ENCODE measurements at regions not wholly inside any gene's neighbourhood (a gene's known extent, or its start where the extent isn't known, plus 50 kb on each side); places are given as distances from the start of the nearest gene placed in this dataset.
"Not testable (repeated sequence)": the region's sequence is repeated elsewhere in the genome, so short reads cannot be mapped to it uniquely, and the experiment has no call there.

DNA sequence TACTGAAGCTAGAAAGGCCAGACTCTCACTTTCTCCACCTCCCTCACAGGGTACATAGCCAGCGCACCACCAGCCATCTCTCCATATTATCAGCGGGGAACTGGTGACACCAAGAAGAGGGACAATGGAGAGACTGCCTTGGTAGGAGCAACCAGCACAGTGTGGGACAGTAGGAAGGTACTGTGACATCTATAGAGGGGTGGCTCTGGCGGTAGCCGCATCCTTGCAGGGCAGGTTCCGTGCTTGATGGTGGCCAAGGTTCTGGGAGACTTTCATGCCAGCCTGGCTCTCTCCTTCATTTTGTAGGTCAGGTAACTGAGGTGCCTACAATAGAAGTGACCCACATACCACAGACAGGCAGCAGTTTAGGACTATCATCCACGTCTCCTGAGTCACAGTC, 65.5 kb upstream of the SMIM23 start:
- no peak overlapping the region for H3K4me3 ChIP-seq (ENCODE audit: low read length)
- H3K27ac ChIP-seq (ENCODE audit: low read length), result no peak overlapping the region
- no peak overlapping the region for H3K9ac ChIP-seq (ENCODE audit: low read length)
- peaks cover 52% of the 10 kb centered on the region for H3K27me3 ChIP-seq (ENCODE audit: low read depth, low read length)
- no peak overlapping the region for H3K4me2 ChIP-seq (ENCODE audit: low read length)
- no peaks in the 10 kb centered on the region for H3K4me1 ChIP-seq (ENCODE audit: low read length)
- H4K20me1 ChIP-seq (ENCODE audit: insufficient read depth, low read length), result no peaks in the 10 kb centered on the region
- H3K9me3 ChIP-seq (ENCODE audit: insufficient read depth, low read length), result no peaks in the 10 kb centered on the region
- no peaks in the 10 kb centered on the region for H3K36me3 ChIP-seq (replicated peaks; ENCODE audit: low read depth, low read length)
- TF ChIP-seq, protein P1, sequence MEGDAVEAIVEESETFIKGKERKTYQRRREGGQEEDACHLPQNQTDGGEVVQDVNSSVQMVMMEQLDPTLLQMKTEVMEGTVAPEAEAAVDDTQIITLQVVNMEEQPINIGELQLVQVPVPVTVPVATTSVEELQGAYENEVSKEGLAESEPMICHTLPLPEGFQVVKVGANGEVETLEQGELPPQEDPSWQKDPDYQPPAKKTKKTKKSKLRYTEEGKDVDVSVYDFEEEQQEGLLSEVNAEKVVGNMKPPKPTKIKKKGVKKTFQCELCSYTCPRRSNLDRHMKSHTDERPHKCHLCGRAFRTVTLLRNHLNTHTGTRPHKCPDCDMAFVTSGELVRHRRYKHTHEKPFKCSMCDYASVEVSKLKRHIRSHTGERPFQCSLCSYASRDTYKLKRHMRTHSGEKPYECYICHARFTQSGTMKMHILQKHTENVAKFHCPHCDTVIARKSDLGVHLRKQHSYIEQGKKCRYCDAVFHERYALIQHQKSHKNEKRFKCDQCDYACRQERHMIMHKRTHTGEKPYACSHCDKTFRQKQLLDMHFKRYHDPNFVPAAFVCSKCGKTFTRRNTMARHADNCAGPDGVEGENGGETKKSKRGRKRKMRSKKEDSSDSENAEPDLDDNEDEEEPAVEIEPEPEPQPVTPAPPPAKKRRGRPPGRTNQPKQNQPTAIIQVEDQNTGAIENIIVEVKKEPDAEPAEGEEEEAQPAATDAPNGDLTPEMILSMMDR (IDR thresholded peaks at IDR 0.05; ENCODE audit: low read depth, low read length), result no peak
- no peak for TF ChIP-seq EZH2phosphoT487 (IDR thresholded peaks at IDR 0.05; ENCODE audit: low read depth)
- H3K79me2 ChIP-seq (ENCODE audit: low read length), result no peaks in the 10 kb centered on the region
- no peak overlapping the region for H2AFZ ChIP-seq (ENCODE audit: low read depth, low read length)

DNA sequence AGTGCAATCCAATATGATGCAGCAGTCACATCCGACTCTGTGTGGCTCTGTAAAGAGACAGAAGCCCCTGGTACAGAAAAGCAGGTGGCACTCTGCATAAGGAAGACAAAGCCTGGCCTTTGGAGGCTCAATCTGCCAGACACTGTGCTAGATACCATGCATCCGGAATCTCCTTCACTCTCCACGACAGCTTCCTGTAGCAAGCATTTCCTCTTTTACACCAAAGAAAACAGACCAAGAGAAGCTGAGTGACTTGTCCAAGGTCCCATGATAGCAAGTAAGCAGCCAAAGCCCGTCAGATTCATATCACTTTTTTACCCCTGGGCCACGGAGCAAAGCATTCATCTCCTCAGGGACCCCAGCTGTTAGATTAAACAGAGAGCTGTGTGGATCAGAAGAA, 64.2 kb upstream of the SMIM23 start:
- no peak overlapping the region for H3K4me3 ChIP-seq (ENCODE audit: low read length)
- no peak overlapping the region for H3K27ac ChIP-seq (ENCODE audit: low read length)
- H2AFZ ChIP-seq (ENCODE audit: low read depth, low read length), result no peak overlapping the region
- H3K27me3 ChIP-seq (ENCODE audit: low read depth, low read length), result peaks cover 49% of the 10 kb centered on the region
- H3K9me3 ChIP-seq (ENCODE audit: insufficient read depth, low read length), result peaks cover under 1% of the 10 kb centered on the region; the same call in 1 of the 2 replicates
- no peak overlapping the region for H3K9ac ChIP-seq (ENCODE audit: low read length)
- H4K20me1 ChIP-seq (ENCODE audit: insufficient read depth, low read length), result no peaks in the 10 kb centered on the region
- TF ChIP-seq EZH2phosphoT487 (IDR thresholded peaks at IDR 0.05; ENCODE audit: low read depth), result no peak
- TF ChIP-seq, protein P1 (IDR thresholded peaks at IDR 0.05; ENCODE audit: low read depth, low read length), result no peak
- no peaks in the 10 kb centered on the region for H3K79me2 ChIP-seq (ENCODE audit: low read length)
- no peaks in the 10 kb centered on the region for H3K4me1 ChIP-seq (ENCODE audit: low read length)
- H3K36me3 ChIP-seq (replicated peaks; ENCODE audit: low read depth, low read length), result no peaks in the 10 kb centered on the region
- H3K4me2 ChIP-seq (ENCODE audit: low read length), result no peak overlapping the region

DNA sequence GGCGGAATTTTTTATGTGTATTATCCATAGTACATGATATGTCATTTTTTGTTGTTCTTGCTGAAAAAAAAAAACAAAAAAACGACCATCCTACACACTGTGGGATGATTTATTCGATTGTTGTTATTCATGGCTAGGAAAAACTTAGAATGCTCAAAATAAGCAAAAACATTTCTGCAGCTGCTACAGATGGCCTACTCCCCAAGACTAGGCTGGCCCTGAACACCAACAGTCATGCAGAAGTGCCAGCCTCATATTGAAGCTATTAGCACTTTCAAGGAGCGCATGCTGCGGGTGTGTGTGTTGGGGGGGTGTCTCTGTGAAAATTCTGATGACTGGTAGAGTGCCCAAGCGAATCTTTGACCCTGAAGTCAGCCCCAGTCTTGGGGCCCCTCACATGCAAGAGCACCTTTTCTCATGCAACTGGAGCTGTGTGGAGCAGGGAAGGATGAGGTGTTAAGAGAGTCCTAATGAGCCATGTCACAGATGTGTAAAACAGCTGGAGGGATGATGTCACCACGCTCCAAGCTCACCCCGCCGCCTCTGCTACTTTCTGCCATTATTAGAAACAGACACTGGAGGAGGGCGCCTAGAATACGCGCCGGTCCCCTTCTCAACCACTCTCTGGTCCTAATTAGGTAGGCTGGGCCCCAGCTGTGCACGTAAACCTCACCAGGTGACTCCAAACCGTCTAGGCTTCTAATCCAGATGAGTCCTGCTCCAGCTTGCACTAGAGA, 61.0 kb upstream of the SMIM23 start:
- Histone ChIP-seq H3K4me1 (ENCODE audit: low read length) (no peaks in the 10 kb centered on the region), H4K20me1 (ENCODE audit: insufficient read depth, low read length) (no peaks in the 10 kb centered on the region), H3K9ac (ENCODE audit: low read length) (no peak overlapping the region), H3K27me3 (ENCODE audit: low read depth, low read length) (peaks cover 31% of the 10 kb centered on the region), H3K79me2 (ENCODE audit: low read length) (no peaks in the 10 kb centered on the region), H3K4me2 (ENCODE audit: low read length) (no peak overlapping the region), H3K36me3 (replicated peaks; ENCODE audit: low read depth, low read length) (no peaks in the 10 kb centered on the region), H3K4me3 (ENCODE audit: low read length) (no peak overlapping the region), H3K9me3 (ENCODE audit: insufficient read depth, low read length) (peaks cover 4% of the 10 kb centered on the region; the same call in 1 of the 2 replicates), H3K27ac (ENCODE audit: low read length) (no peak overlapping the region), H2AFZ (ENCODE audit: low read depth, low read length) (no peak overlapping the region)
- TF ChIP-seq EZH2phosphoT487 (IDR thresholded peaks at IDR 0.05; ENCODE audit: low read depth), result no peak
- TF ChIP-seq, protein P1 (IDR thresholded peaks at IDR 0.05; ENCODE audit: low read depth, low read length), result no peak

DNA sequence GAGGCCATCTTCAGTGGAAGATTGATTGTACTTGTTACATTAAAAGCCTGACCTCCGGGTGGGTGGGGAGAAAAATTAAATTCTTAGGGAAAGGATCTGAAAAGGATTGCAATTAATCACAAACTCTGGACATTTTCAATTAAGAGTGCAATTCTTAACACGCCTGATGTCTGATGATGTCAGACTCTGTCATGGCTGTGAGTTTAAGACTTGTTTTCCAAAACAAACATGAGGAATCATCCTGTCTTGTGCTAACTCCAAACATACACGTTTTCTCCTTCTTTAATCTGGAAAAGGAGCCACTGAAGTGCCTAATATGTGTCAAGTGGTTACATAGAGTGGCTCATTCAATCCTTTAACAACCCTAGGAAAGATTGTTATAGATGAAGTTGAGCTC, 60.4 kb upstream of the SMIM23 start:
- Histone ChIP-seq H3K79me2 (ENCODE audit: low read length) (no peaks in the 10 kb centered on the region), H3K36me3 (replicated peaks; ENCODE audit: low read depth, low read length) (no peaks in the 10 kb centered on the region), H3K9me3 (ENCODE audit: insufficient read depth, low read length) (peaks cover 8% of the 10 kb centered on the region; the same call in 1 of the 2 replicates), H3K9ac (ENCODE audit: low read length) (no peak overlapping the region), H2AFZ (ENCODE audit: low read depth, low read length) (no peak overlapping the region), H3K4me3 (ENCODE audit: low read length) (no peak overlapping the region), H3K4me1 (ENCODE audit: low read length) (no peaks in the 10 kb centered on the region), H4K20me1 (ENCODE audit: insufficient read depth, low read length) (no peaks in the 10 kb centered on the region), H3K4me2 (ENCODE audit: low read length) (no peak overlapping the region), H3K27me3 (ENCODE audit: low read depth, low read length) (peaks cover 26% of the 10 kb centered on the region), H3K27ac (ENCODE audit: low read length) (no peak overlapping the region)
- TF ChIP-seq, protein P1 (IDR thresholded peaks at IDR 0.05; ENCODE audit: low read depth, low read length), result no peak

DNA sequence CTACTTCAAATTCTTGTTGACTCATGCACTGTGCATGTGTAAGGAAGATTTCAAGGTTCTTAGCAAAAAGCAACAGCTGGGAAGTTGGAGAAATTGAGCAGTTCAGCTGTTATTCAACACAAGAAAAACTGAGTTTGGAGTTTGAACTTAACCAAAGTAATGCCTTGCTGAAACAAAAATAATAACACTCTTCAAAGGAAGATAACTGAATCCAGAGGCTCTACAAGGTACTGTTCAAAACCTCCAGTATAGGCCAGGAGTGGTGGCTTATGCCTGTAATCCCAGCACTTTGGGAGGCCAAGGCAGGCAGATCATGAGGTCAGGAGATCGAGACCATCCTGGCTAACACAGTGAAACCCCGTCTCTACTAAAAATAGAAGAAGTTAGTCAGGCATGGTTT, 58.8 kb upstream of the SMIM23 start:
- not testable (repeated sequence) for H3K4me3 ChIP-seq (ENCODE audit: low read length); H3K36me3 ChIP-seq (replicated peaks; ENCODE audit: low read depth, low read length); H3K4me1 ChIP-seq (ENCODE audit: low read length); H2AFZ ChIP-seq (ENCODE audit: low read depth, low read length); H3K9ac ChIP-seq (ENCODE audit: low read length); H3K79me2 ChIP-seq (ENCODE audit: low read length); H3K9me3 ChIP-seq (ENCODE audit: insufficient read depth, low read length); H3K4me2 ChIP-seq (ENCODE audit: low read length); H3K27ac ChIP-seq (ENCODE audit: low read length); H4K20me1 ChIP-seq (ENCODE audit: insufficient read depth, low read length)
- peaks cover 12% of the 10 kb centered on the region for H3K27me3 ChIP-seq (ENCODE audit: low read depth, low read length)
